ENCODE measurements at regions not wholly inside any gene's neighbourhood (a gene's known extent, or its start where the extent isn't known, plus 50 kb on each side); places are given as distances from the start of the nearest gene placed in this dataset.
"Not testable (repeated sequence)": the region's sequence is repeated elsewhere in the genome, so short reads cannot be mapped to it uniquely, and the experiment has no call there.

GRCh38 chr12:88368077-88368476 lies 212.2 kb downstream of the KITLG start:
- not testable (repeated sequence) for H3K9me3 Mint-ChIP-seq; H3K4me3 Mint-ChIP-seq; H3K4me1 Mint-ChIP-seq (ENCODE audit: low read depth); H3K27ac Mint-ChIP-seq; H3K27me3 Mint-ChIP-seq; H3K36me3 Mint-ChIP-seq (ENCODE audit: low read depth); DNase-seq

GRCh38 chr12:88371416-88372183 lies 208.7 kb downstream of the KITLG start:
- H3K27ac Mint-ChIP-seq = no peak overlapping the region
- no peaks in the 10 kb centered on the region for H3K36me3 Mint-ChIP-seq (ENCODE audit: low read depth)
- H3K4me3 Mint-ChIP-seq = no peak overlapping the region
- no peaks in the 10 kb centered on the region for H3K9me3 Mint-ChIP-seq
- no peak for DNase-seq
- no peaks in the 10 kb centered on the region for H3K4me1 Mint-ChIP-seq (ENCODE audit: low read depth)
- no peaks in the 10 kb centered on the region for H3K27me3 Mint-ChIP-seq

- H3K27me3 Mint-ChIP-seq = no peaks in the 10 kb centered on the region
- H3K27ac Mint-ChIP-seq = no peak overlapping the region
- H3K9me3 Mint-ChIP-seq = no peaks in the 10 kb centered on the region
- H3K4me1 Mint-ChIP-seq (ENCODE audit: low read depth) = no peaks in the 10 kb centered on the region
- H3K36me3 Mint-ChIP-seq (ENCODE audit: low read depth) = no peaks in the 10 kb centered on the region
- H3K4me3 Mint-ChIP-seq = no peak overlapping the region
- no peak for DNase-seq
These were observed 204.7 kb downstream of the KITLG start for GRCh38 chr12:88375306-88376305.

- Mint-ChIP-seq H3K27ac (no peak overlapping the region), H3K36me3 (ENCODE audit: low read depth) (no peaks in the 10 kb centered on the region), H3K4me1 (ENCODE audit: low read depth) (no peaks in the 10 kb centered on the region), H3K4me3 (no peak overlapping the region), H3K27me3 (no peaks in the 10 kb centered on the region), H3K9me3 (no peaks in the 10 kb centered on the region)
- DNase-seq = no peak
These were observed 202.3 kb downstream of the KITLG start for GRCh38 chr12:88377973-88378372.

- no peaks in the 10 kb centered on the region for H3K27me3 Mint-ChIP-seq
- DNase-seq = no peak
- no peaks in the 10 kb centered on the region for H3K4me1 Mint-ChIP-seq (ENCODE audit: low read depth)
- no peaks in the 10 kb centered on the region for H3K36me3 Mint-ChIP-seq (ENCODE audit: low read depth)
- no peak overlapping the region for H3K4me3 Mint-ChIP-seq
- H3K27ac Mint-ChIP-seq = no peak overlapping the region
- no peaks in the 10 kb centered on the region for H3K9me3 Mint-ChIP-seq
These were observed 198.8 kb downstream of the KITLG start for GRCh38 chr12:88381466-88381865.

- Mint-ChIP-seq H3K27ac (no peak overlapping the region), H3K4me1 (ENCODE audit: low read depth) (no peaks in the 10 kb centered on the region), H3K27me3 (peaks cover 2% of the 10 kb centered on the region), H3K36me3 (ENCODE audit: low read depth) (no peaks in the 10 kb centered on the region), H3K4me3 (no peak overlapping the region), H3K9me3 (no peaks in the 10 kb centered on the region)
- DNase-seq = no peak
These were observed 196.9 kb downstream of the KITLG start for GRCh38 chr12:88383405-88383804.

- peaks cover 5% of the 10 kb centered on the region for H3K27me3 Mint-ChIP-seq
- no peak overlapping the region for H3K4me3 Mint-ChIP-seq
- no peak overlapping the region for H3K27ac Mint-ChIP-seq
- peaks cover 5% of the 10 kb centered on the region for H3K9me3 Mint-ChIP-seq
- no peaks in the 10 kb centered on the region for H3K36me3 Mint-ChIP-seq (ENCODE audit: low read depth)
- DNase-seq = no peak
- H3K4me1 Mint-ChIP-seq (ENCODE audit: low read depth) = peaks cover 8% of the 10 kb centered on the region
These were observed 191.4 kb downstream of the KITLG start for GRCh38 chr12:88388566-88389540.

GRCh38 chr12:88390811-88391210 lies 189.5 kb downstream of the KITLG start:
- DNase-seq = no peak
- peaks cover 8% of the 10 kb centered on the region for H3K4me1 Mint-ChIP-seq (ENCODE audit: low read depth)
- H3K27ac Mint-ChIP-seq = no peak overlapping the region
- peaks cover 11% of the 10 kb centered on the region for H3K9me3 Mint-ChIP-seq
- H3K27me3 Mint-ChIP-seq = peaks cover 5% of the 10 kb centered on the region
- no peak overlapping the region for H3K4me3 Mint-ChIP-seq
- H3K36me3 Mint-ChIP-seq (ENCODE audit: low read depth) = no peaks in the 10 kb centered on the region

GRCh38 chr12:88391556-88391955 lies 188.7 kb downstream of the KITLG start:
- DNase-seq = no peak
- H3K36me3 Mint-ChIP-seq (ENCODE audit: low read depth) = no peaks in the 10 kb centered on the region
- H3K4me1 Mint-ChIP-seq (ENCODE audit: low read depth) = peaks cover 8% of the 10 kb centered on the region
- H3K4me3 Mint-ChIP-seq = no peak overlapping the region
- peaks cover 5% of the 10 kb centered on the region for H3K27me3 Mint-ChIP-seq
- H3K27ac Mint-ChIP-seq = no peak overlapping the region
- H3K9me3 Mint-ChIP-seq = peaks cover 11% of the 10 kb centered on the region

- no peak for DNase-seq
- H3K4me1 Mint-ChIP-seq (ENCODE audit: low read depth) = peaks cover 8% of the 10 kb centered on the region
- H3K27me3 Mint-ChIP-seq = peaks cover 5% of the 10 kb centered on the region
- no peak overlapping the region for H3K4me3 Mint-ChIP-seq
- no peak overlapping the region for H3K27ac Mint-ChIP-seq
- peaks cover 11% of the 10 kb centered on the region for H3K9me3 Mint-ChIP-seq
- no peaks in the 10 kb centered on the region for H3K36me3 Mint-ChIP-seq (ENCODE audit: low read depth)
These were observed 187.1 kb downstream of the KITLG start for GRCh38 chr12:88393017-88393767.

GRCh38 chr12:88398031-88398430 lies 182.2 kb downstream of the KITLG start:
- peaks cover 4% of the 10 kb centered on the region for H3K4me1 Mint-ChIP-seq (ENCODE audit: low read depth)
- no peak overlapping the region for H3K4me3 Mint-ChIP-seq
- no peaks in the 10 kb centered on the region for H3K27me3 Mint-ChIP-seq
- H3K36me3 Mint-ChIP-seq (ENCODE audit: low read depth) = no peaks in the 10 kb centered on the region
- no peak overlapping the region for H3K27ac Mint-ChIP-seq
- DNase-seq = no peak
- H3K9me3 Mint-ChIP-seq = peaks cover 11% of the 10 kb centered on the region

- Mint-ChIP-seq H3K27ac (no peak overlapping the region), H3K4me3 (no peak overlapping the region), H3K27me3 (no peaks in the 10 kb centered on the region), H3K9me3 (no peaks in the 10 kb centered on the region), H3K36me3 (ENCODE audit: low read depth) (no peaks in the 10 kb centered on the region), H3K4me1 (ENCODE audit: low read depth) (peaks cover 4% of the 10 kb centered on the region)
- no peak for DNase-seq
These were observed 180.5 kb downstream of the KITLG start for GRCh38 chr12:88399811-88400210.

- no peaks in the 10 kb centered on the region for H3K27me3 Mint-ChIP-seq
- no peaks in the 10 kb centered on the region for H3K9me3 Mint-ChIP-seq
- H3K36me3 Mint-ChIP-seq (ENCODE audit: low read depth) = no peaks in the 10 kb centered on the region
- DNase-seq = no peak
- no peak overlapping the region for H3K4me3 Mint-ChIP-seq
- H3K27ac Mint-ChIP-seq = no peak overlapping the region
- peaks cover 4% of the 10 kb centered on the region for H3K4me1 Mint-ChIP-seq (ENCODE audit: low read depth)
These were observed 180.0 kb downstream of the KITLG start for GRCh38 chr12:88400302-88400701.
